ENCODE measurements at regions not wholly inside any gene's neighbourhood (a gene's known extent, or its start where the extent isn't known, plus 50 kb on each side); places are given as distances from the start of the nearest gene placed in this dataset.

DNA sequence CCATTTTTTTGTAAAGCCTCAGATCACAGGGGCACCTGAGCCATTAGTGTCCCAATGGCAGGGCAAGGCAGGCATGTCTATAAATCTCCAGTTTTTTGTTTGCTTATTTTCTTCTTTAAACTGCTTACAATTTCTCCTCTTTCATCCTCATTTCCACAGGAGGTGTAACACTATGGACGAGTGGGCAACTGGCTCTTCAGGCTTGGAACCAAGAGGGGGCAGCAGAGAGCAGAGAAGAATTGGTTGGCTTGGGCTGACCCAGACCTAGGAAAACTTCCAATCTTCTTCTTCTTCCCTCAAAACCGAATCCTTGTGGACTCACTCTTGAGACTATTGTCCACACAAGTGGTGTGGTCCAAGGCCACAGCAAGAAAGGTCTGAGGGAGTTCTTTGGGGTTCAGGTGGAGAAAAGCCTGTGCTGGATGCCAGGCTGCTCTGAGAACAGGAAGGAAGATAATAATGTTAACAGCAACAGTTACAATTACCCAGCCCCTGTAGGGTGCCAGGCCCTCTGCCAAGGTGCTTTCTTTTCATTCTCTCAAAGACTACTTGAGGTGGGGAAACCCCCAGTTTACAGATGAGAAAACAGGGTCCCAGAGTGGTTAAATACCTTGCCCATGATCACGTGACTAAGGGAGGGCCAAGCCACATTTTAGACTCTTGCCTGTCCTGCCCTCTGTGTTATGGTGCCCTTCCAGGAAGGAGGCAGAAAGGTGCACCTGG is 70.7 kb upstream of the E2F8 start:
- FAIRE-seq, result peak; percentile 89
- no TSS peak for BruUV-seq (replicated peaks)
- intact Hi-C loops (cut with micrococcal nuclease) (loop anchor here (1.0 to 5.0 kb wide), 2 partner anchors 239 to 242 kb away; no protein-coding TSS in a partner anchor), in situ Hi-C loops (cut with MboI) (loop anchor here (10.0 to 25.0 kb wide), 2 partner anchors 233 to 576 kb away; no protein-coding TSS in a partner anchor)
- H3K9me3 ChIP-seq (replicated peaks; ENCODE audit: control insufficient read depth, insufficient read depth, low read depth, low read length), result no peaks in the 10 kb centered on the region
- DNase-seq (ENCODE audit: extremely low read depth in 1 of 4, low spot score in 3 of 4), result peak; percentile 62 to 68 (median 64)
- H3K9ac ChIP-seq (ENCODE audit: insufficient read depth in 1 of 2, low read depth in 2 of 2, low read length in 2 of 2), result no peak overlapping the region
- ChIA-PET POLR2A (interaction anchor here (0.7 kb wide), 1 partner anchor 21 kb away, joined by 3 read pairs; no protein-coding TSS in a partner anchor), CTCF (ENCODE audit: low intra/inter-chr PET ratio) (interaction anchor here (1.2 kb wide), 1 partner anchor 242 kb away, joined by 7 read pairs; no protein-coding TSS in a partner anchor)
- H4K20me1 ChIP-seq (replicated peaks; ENCODE audit: control insufficient read depth, insufficient read depth, low read length), result no peaks in the 10 kb centered on the region; the same call in none of the 2 replicates
- H3K79me2 ChIP-seq (ENCODE audit: control insufficient read depth, insufficient read depth, low read length), result no peaks in the 10 kb centered on the region
- H3K4me2 ChIP-seq (ENCODE audit: insufficient read depth, low read length), result no peak overlapping the region
- 0% methylated on average over 3 of the region's 3 CpGs for WGBS (ENCODE audit: insufficient coverage, low coverage, missing lambda C conversion rate)
- no peak overlapping the region for H3K4me3 ChIP-seq
- no peak overlapping the region for H2AFZ ChIP-seq (ENCODE audit: low read depth, low read length)
- no peaks in the 10 kb centered on the region for H3K9me1 ChIP-seq (ENCODE audit: control insufficient read depth, insufficient read depth, low read length)
- no peak overlapping the region for H3K27ac ChIP-seq (ENCODE audit: extremely low read depth, low read depth, low read length)
- ATAC-seq, result peak; percentile 98
- no peaks in the 10 kb centered on the region for H3K36me3 ChIP-seq (ENCODE audit: control insufficient read depth, insufficient read depth, low read length)
- H3K27me3 ChIP-seq (ENCODE audit: control insufficient read depth in 2 of 2, insufficient read depth in 2 of 2, low read length in 2 of 2), result peaks cover 9 to 35% of the 10 kb centered on the region in 2 experiments; a peak in 4 of 5 replicates
- no peaks in the 10 kb centered on the region for H3K4me1 ChIP-seq (replicated peaks in 1 of 2; ENCODE audit: control insufficient read depth in 2 of 2, insufficient read depth in 2 of 2, low read length in 2 of 2)
- TF ChIP-seq, protein P1, sequence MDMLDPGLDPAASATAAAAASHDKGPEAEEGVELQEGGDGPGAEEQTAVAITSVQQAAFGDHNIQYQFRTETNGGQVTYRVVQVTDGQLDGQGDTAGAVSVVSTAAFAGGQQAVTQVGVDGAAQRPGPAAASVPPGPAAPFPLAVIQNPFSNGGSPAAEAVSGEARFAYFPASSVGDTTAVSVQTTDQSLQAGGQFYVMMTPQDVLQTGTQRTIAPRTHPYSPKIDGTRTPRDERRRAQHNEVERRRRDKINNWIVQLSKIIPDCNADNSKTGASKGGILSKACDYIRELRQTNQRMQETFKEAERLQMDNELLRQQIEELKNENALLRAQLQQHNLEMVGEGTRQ (CRISPR knock-in tag; IDR thresholded peaks at IDR 0.05), result peak; percentile 69
- TF ChIP-seq ZNF24 (IDR thresholded peaks at IDR 0.05) (no peak), RAD21 (CRISPR knock-in tag; conservative IDR thresholded peaks at IDR 0.05 in 1 of 2, IDR thresholded peaks at IDR 0.05 in 1 of 2) (peak; percentile 41 to 69), RAD51 (IDR thresholded peaks at IDR 0.05; ENCODE audit: borderline replicate concordance, low read depth) (peak; percentile 85), SMC3 (conservative IDR thresholded peaks at IDR 0.05; ENCODE audit: insufficient read depth, low read depth, low read length) (peak; percentile 46), POLR3G (IDR thresholded peaks at IDR 0.05; ENCODE audit: extremely low read depth, insufficient read length, insufficient replicate concordance) (no peak)
- TF ChIP-seq, protein P2, sequence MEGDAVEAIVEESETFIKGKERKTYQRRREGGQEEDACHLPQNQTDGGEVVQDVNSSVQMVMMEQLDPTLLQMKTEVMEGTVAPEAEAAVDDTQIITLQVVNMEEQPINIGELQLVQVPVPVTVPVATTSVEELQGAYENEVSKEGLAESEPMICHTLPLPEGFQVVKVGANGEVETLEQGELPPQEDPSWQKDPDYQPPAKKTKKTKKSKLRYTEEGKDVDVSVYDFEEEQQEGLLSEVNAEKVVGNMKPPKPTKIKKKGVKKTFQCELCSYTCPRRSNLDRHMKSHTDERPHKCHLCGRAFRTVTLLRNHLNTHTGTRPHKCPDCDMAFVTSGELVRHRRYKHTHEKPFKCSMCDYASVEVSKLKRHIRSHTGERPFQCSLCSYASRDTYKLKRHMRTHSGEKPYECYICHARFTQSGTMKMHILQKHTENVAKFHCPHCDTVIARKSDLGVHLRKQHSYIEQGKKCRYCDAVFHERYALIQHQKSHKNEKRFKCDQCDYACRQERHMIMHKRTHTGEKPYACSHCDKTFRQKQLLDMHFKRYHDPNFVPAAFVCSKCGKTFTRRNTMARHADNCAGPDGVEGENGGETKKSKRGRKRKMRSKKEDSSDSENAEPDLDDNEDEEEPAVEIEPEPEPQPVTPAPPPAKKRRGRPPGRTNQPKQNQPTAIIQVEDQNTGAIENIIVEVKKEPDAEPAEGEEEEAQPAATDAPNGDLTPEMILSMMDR (IDR thresholded peaks at IDR 0.05 in 2 of 3, conservative IDR thresholded peaks at IDR 0.05 in 1 of 3; ENCODE audit: insufficient read depth in 2 of 3, low read depth in 1 of 3, low read length in 3 of 3), result peak; percentile 73 to 80 (median 74)
- TF ChIP-seq, protein P3, sequence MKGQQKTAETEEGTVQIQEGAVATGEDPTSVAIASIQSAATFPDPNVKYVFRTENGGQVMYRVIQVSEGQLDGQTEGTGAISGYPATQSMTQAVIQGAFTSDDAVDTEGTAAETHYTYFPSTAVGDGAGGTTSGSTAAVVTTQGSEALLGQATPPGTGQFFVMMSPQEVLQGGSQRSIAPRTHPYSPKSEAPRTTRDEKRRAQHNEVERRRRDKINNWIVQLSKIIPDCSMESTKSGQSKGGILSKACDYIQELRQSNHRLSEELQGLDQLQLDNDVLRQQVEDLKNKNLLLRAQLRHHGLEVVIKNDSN (CRISPR knock-in tag; IDR thresholded peaks at IDR 0.05), result peak; percentile 50; the same call in 1 of the 2 replicates
